ENCODE measurements at regions not wholly inside any gene's neighbourhood (a gene's known extent, or its start where the extent isn't known, plus 50 kb on each side); places are given as distances from the start of the nearest gene placed in this dataset.

GRCh38 chr15:29490747-29491471, 221.3 kb upstream of the NSMCE3 start:
- H3K4me1 ChIP-seq (ENCODE audit: insufficient read depth, low read length): no peaks in the 10 kb centered on the region
- no peak overlapping the region for H3K9ac ChIP-seq (ENCODE audit: low read depth, low read length)
- ATAC-seq (ENCODE audit: insufficient read depth, low read depth) (no peak), DNase-seq (no peak)
- H4K20me1 ChIP-seq (ENCODE audit: insufficient read depth, low read length): no peaks in the 10 kb centered on the region
- H3K4me3 ChIP-seq (ENCODE audit: low read depth in 1 of 2, low read length in 2 of 2): no peak overlapping the region
- H2AFZ ChIP-seq (ENCODE audit: low read depth, low read length): no peak overlapping the region
- no peaks in the 10 kb centered on the region for H3K27me3 ChIP-seq (ENCODE audit: insufficient read depth, low read length, poor library complexity)
- H3K9me3 ChIP-seq (ENCODE audit: insufficient read depth, low read length, severe bottlenecking): no peaks in the 10 kb centered on the region
- no peak overlapping the region for H3K4me2 ChIP-seq (ENCODE audit: insufficient read depth, low read length)
- no peak overlapping the region for H3K27ac ChIP-seq (ENCODE audit: low read length)
- H3K79me2 ChIP-seq (ENCODE audit: insufficient read depth, low read length): no peaks in the 10 kb centered on the region
- TF ChIP-seq EZH2 (IDR thresholded peaks at IDR 0.05; ENCODE audit: borderline replicate concordance, low read depth, low read length, severe bottlenecking) (no peak), CTCF (IDR thresholded peaks at IDR 0.05; ENCODE audit: borderline replicate concordance, extremely low read depth, low read length, poor library complexity, severe bottlenecking) (no peak)
- no peaks in the 10 kb centered on the region for H3K36me3 ChIP-seq (ENCODE audit: insufficient read depth, low read length)

GRCh38 chr15:29480949-29481348, 211.3 kb upstream of the NSMCE3 start:
- Histone ChIP-seq H3K36me3 (ENCODE audit: insufficient read depth, low read length) (no peaks in the 10 kb centered on the region), H2AFZ (ENCODE audit: low read depth, low read length) (no peak overlapping the region), H3K4me3 (ENCODE audit: low read depth in 1 of 2, low read length in 2 of 2) (no peak overlapping the region), H3K27ac (ENCODE audit: low read length) (no peak overlapping the region), H3K4me2 (ENCODE audit: insufficient read depth, low read length) (no peak overlapping the region), H3K9ac (ENCODE audit: low read depth, low read length) (no peak overlapping the region), H3K4me1 (ENCODE audit: insufficient read depth, low read length) (no peaks in the 10 kb centered on the region), H4K20me1 (ENCODE audit: insufficient read depth, low read length) (no peaks in the 10 kb centered on the region), H3K79me2 (ENCODE audit: insufficient read depth, low read length) (no peaks in the 10 kb centered on the region), H3K9me3 (ENCODE audit: insufficient read depth, low read length, severe bottlenecking) (no peaks in the 10 kb centered on the region), H3K27me3 (ENCODE audit: insufficient read depth, low read length, poor library complexity) (no peaks in the 10 kb centered on the region)
- ATAC-seq (ENCODE audit: insufficient read depth, low read depth) (no peak), DNase-seq (no peak)
- TF ChIP-seq CTCF (IDR thresholded peaks at IDR 0.05; ENCODE audit: borderline replicate concordance, extremely low read depth, low read length, poor library complexity, severe bottlenecking) (no peak), EZH2 (IDR thresholded peaks at IDR 0.05; ENCODE audit: borderline replicate concordance, low read depth, low read length, severe bottlenecking) (no peak)

- Histone ChIP-seq H3K4me2 (ENCODE audit: insufficient read depth, low read length) (no peak overlapping the region), H3K79me2 (ENCODE audit: insufficient read depth, low read length) (no peaks in the 10 kb centered on the region), H2AFZ (ENCODE audit: low read depth, low read length) (no peak overlapping the region), H3K9ac (ENCODE audit: low read depth, low read length) (no peak overlapping the region), H3K27me3 (ENCODE audit: insufficient read depth, low read length, poor library complexity) (no peaks in the 10 kb centered on the region), H3K4me1 (ENCODE audit: insufficient read depth, low read length) (no peaks in the 10 kb centered on the region), H3K4me3 (ENCODE audit: low read depth in 1 of 2, low read length in 2 of 2) (no peak overlapping the region), H3K9me3 (ENCODE audit: insufficient read depth, low read length, severe bottlenecking) (no peaks in the 10 kb centered on the region), H4K20me1 (ENCODE audit: insufficient read depth, low read length) (no peaks in the 10 kb centered on the region), H3K36me3 (ENCODE audit: insufficient read depth, low read length) (no peaks in the 10 kb centered on the region), H3K27ac (ENCODE audit: low read length) (no peak overlapping the region)
- ATAC-seq (ENCODE audit: insufficient read depth, low read depth) (no peak), DNase-seq (no peak)
- no peak for TF ChIP-seq CTCF (IDR thresholded peaks at IDR 0.05; ENCODE audit: borderline replicate concordance, extremely low read depth, low read length, poor library complexity, severe bottlenecking)
- no peak for TF ChIP-seq EZH2 (IDR thresholded peaks at IDR 0.05; ENCODE audit: borderline replicate concordance, low read depth, low read length, severe bottlenecking)
Measured at GRCh38 chr15:29480278-29480677, 210.7 kb upstream of the NSMCE3 start.
